OCI-LY1 (cell line): ENCODE measurements at regions not wholly inside any gene's neighbourhood (a gene's known extent, or its start where the extent isn't known, plus 50 kb on each side); places are given as distances from the start of the nearest gene placed in this dataset.

Source experiments
- H2AFZ ChIP-seq: fragments of 200-600 bp; sonication (generic), shearing (Covaris generic); 2 replicates; pipeline ENCODE4 v1.6.0; 2014; ENCODE audit warnings: antibody characterized with exemption, mild to moderate bottlenecking, low read length
- H3F3A ChIP-seq: fragments of 200-600 bp; sonication (generic), shearing (Covaris generic); 2 replicates; pipeline ENCODE4 v1.6.0; 2014; ENCODE audit warnings: mild to moderate bottlenecking, antibody characterized with exemption, low read length, moderate library complexity; ENCODE audit not compliant: insufficient read depth
- H3K27ac ChIP-seq: fragments of 200-600 bp; sonication (generic); 2 replicates; pipeline ENCODE4 v1.5.1; 2014; ENCODE audit warnings: low read length, mixed run types, mild to moderate bottlenecking, low read depth; ENCODE audit not compliant: poor library complexity, severe bottlenecking
- H3K27me3 ChIP-seq: fragments of 200-600 bp; sonication (generic); 2 replicates; pipeline ENCODE4 v1.6.0; 2014; ENCODE audit warnings: antibody characterized with exemption, mild to moderate bottlenecking, low read length, moderate library complexity; ENCODE audit not compliant: insufficient read depth
- H3K36me3 ChIP-seq: fragments of 200-600 bp; sonication (generic); 2 replicates; pipeline ENCODE4 v1.6.1; 2014; ENCODE audit warnings: mild to moderate bottlenecking, antibody characterized with exemption, low read length, moderate library complexity, mixed read lengths; ENCODE audit not compliant: insufficient read depth
- H3K4me1 ChIP-seq: fragments of 200-600 bp; sonication (generic); 2 replicates; pipeline ENCODE4 v1.5.1; 2014; ENCODE audit warnings: mild to moderate bottlenecking, low read length, moderate library complexity; ENCODE audit not compliant: insufficient read depth, severe bottlenecking
- H3K4me2 ChIP-seq: fragments of 200-600 bp; sonication (generic), shearing (Covaris generic); 2 replicates; pipeline ENCODE4 v1.6.1; 2014; ENCODE audit warnings: low read length
- H3K4me3 ChIP-seq: fragments of 200-600 bp; sonication (generic); 2 replicates; pipeline ENCODE4 v1.5.1; 2014; ENCODE audit warnings: low read length, low read depth, mild to moderate bottlenecking, mixed read lengths; ENCODE audit not compliant: poor library complexity, severe bottlenecking
- H3K79me2 ChIP-seq: fragments of 200-600 bp; shearing (Covaris generic); 2 replicates; pipeline ENCODE4 v1.6.1; 2016; ENCODE audit warnings: mixed run types, low read length, mixed read lengths; ENCODE audit not compliant: insufficient read depth
- H3K9ac ChIP-seq: fragments of 200-600 bp; sonication (generic), shearing (Covaris generic); 2 replicates; pipeline ENCODE4 v1.6.1; 2014; ENCODE audit warnings: mild to moderate bottlenecking, low read length, mixed read lengths
- H3K9me2 ChIP-seq: fragments of 200-600 bp; sonication (generic), shearing (Covaris generic); 2 replicates; pipeline ENCODE4 v1.6.1; 2014; ENCODE audit warnings: low read depth, mild to moderate bottlenecking, low read length, mixed read lengths
- H3K9me3 ChIP-seq: fragments of 200-600 bp; shearing (Covaris generic); 2 replicates; pipeline ENCODE4 v1.6.1; 2014; ENCODE audit warnings: low read length, mixed read lengths
- H4K20me1 ChIP-seq: fragments of 200-600 bp; sonication (generic), shearing (Covaris generic); 2 replicates; pipeline ENCODE4 v1.6.0; 2016; ENCODE audit warnings: mild to moderate bottlenecking, low read length; ENCODE audit not compliant: insufficient read depth
- EZH2 ChIP-seq: fragments of 200-600 bp; sonication (generic), shearing (Covaris generic); IDR thresholded peaks from 2 replicates; pipeline ENCODE4 v1.8.0; 2017; ENCODE audit warnings: borderline replicate concordance, mixed run types, mild to moderate bottlenecking, antibody characterized with exemption, low read length, moderate library complexity, mixed read lengths
- TF ChIP-seq, protein P1 (sequence below): fragments of 200-600 bp; sonication (generic), shearing (Covaris generic); IDR thresholded peaks from 2 replicates; pipeline ENCODE4 v1.5.1; 2017; ENCODE audit warnings: mild to moderate bottlenecking, antibody characterized with exemption, low read length, moderate library complexity, mixed read lengths

DNA sequence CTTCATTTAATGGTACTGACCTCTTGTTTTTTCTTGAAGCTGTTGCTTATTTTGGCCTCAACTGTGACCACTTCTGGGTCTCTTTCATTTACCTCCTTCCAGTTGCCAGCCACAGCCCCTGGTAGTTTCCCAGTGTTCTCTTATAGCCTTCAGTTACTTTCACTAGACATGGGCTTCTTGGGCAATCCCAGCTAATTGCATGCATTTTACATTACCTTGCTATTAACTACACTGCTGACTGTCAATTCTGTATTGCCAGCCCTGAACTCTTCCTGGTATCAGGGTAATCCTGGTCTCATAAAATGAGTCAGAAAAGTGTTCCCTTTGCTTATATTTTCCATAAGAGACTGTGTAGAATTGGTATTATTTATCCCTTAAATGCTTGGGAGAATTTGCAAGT, 195.8 kb upstream of the LARGE1 start:
- Histone ChIP-seq H3K79me2 (no peaks in the 10 kb centered on the region), H4K20me1 (no peaks in the 10 kb centered on the region), H3K9ac (no peak overlapping the region), H2AFZ (no peak overlapping the region), H3K9me2 (no peaks in the 10 kb centered on the region), H3K27ac (no peak overlapping the region), H3K4me2 (no peak overlapping the region), H3K4me1 (no peaks in the 10 kb centered on the region), H3K36me3 (no peaks in the 10 kb centered on the region), H3K4me3 (no peak overlapping the region), H3K27me3 (no peaks in the 10 kb centered on the region), H3F3A (no peaks in the 10 kb centered on the region), H3K9me3 (no peaks in the 10 kb centered on the region)
- TF ChIP-seq, protein P1, sequence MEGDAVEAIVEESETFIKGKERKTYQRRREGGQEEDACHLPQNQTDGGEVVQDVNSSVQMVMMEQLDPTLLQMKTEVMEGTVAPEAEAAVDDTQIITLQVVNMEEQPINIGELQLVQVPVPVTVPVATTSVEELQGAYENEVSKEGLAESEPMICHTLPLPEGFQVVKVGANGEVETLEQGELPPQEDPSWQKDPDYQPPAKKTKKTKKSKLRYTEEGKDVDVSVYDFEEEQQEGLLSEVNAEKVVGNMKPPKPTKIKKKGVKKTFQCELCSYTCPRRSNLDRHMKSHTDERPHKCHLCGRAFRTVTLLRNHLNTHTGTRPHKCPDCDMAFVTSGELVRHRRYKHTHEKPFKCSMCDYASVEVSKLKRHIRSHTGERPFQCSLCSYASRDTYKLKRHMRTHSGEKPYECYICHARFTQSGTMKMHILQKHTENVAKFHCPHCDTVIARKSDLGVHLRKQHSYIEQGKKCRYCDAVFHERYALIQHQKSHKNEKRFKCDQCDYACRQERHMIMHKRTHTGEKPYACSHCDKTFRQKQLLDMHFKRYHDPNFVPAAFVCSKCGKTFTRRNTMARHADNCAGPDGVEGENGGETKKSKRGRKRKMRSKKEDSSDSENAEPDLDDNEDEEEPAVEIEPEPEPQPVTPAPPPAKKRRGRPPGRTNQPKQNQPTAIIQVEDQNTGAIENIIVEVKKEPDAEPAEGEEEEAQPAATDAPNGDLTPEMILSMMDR: no peak
- no peak for TF ChIP-seq EZH2

DNA sequence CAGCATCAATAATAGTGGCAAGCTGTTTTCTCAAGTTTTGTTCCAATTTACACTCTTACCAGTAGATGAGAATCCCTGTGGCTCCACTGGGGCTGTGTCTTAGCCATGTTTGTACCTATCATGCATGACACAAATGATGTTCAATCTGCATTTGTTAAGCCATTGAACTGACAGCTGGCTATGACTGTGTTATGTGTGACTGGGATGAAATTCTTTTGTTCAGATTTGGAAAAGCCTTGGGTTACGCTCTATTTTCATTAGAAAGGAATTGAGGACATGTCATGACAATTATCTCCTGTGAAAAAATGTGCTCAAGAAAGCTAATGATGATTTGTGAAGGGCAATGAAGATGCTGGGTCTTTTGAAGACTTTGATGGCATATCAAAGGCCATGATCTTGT, 201.8 kb upstream of the LARGE1 start:
- Histone ChIP-seq H2AFZ (no peak overlapping the region), H3K79me2 (no peaks in the 10 kb centered on the region), H3F3A (no peaks in the 10 kb centered on the region), H3K4me2 (no peak overlapping the region), H3K9ac (no peak overlapping the region), H3K9me3 (no peaks in the 10 kb centered on the region), H3K27me3 (no peaks in the 10 kb centered on the region), H4K20me1 (no peaks in the 10 kb centered on the region), H3K27ac (no peak overlapping the region), H3K4me1 (no peaks in the 10 kb centered on the region), H3K9me2 (no peaks in the 10 kb centered on the region), H3K36me3 (no peaks in the 10 kb centered on the region), H3K4me3 (no peak overlapping the region)
- TF ChIP-seq EZH2: no peak
- TF ChIP-seq, protein P1: no peak

DNA sequence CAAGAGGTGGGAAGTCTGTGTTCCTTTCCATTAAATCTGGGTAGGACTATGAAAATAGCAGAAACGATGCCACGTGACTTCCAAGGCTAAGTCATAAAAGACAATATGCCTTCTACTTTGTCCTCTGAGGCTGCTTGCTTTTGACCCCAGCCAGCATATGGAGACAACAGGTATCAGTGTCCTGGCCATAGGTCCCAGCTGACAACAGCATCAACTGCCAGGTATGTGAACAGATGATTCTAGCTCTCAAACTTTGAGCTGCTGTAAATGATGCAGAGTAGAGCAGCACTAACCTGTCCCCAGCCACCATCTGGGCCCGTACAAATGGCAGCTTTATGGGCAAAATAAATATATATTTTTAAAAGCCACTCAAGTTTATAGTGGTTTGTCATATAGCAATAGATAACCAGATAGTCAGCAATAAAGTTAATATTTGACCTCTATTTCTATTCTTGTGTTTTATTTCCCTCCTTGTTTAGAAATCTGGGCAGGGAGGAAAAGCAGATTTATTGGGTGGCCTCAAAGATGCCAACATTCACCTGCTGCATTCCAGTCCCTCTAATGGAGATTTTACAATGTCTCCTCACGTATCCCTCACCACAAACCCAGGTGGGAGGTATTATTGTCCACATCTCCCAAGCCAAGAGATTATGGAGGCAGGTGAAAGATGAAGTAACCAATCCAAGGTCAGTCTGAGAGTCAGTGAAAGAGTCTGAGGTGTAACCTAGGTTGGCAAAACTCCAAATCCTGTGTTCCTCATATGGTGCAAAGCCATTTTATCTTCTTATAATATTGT, 209.6 kb upstream of the LARGE1 start:
- no peak for TF ChIP-seq EZH2
- TF ChIP-seq, protein P1: no peak
- H3K9me3 ChIP-seq: no peaks in the 10 kb centered on the region
- H3K4me2 ChIP-seq: no peak overlapping the region
- no peaks in the 10 kb centered on the region for H3K4me1 ChIP-seq
- H3K27ac ChIP-seq: no peak overlapping the region
- H2AFZ ChIP-seq: no peak overlapping the region
- H3K9ac ChIP-seq: no peak overlapping the region
- H3K27me3 ChIP-seq: no peaks in the 10 kb centered on the region
- H3K4me3 ChIP-seq: no peak overlapping the region
- no peaks in the 10 kb centered on the region for H3K79me2 ChIP-seq
- H3K36me3 ChIP-seq: no peaks in the 10 kb centered on the region
- no peaks in the 10 kb centered on the region for H3F3A ChIP-seq
- no peaks in the 10 kb centered on the region for H3K9me2 ChIP-seq
- no peaks in the 10 kb centered on the region for H4K20me1 ChIP-seq
